Neural progenitor cell (in vitro differentiated cells): ENCODE measurements at regions not wholly inside any gene's neighbourhood (a gene's known extent, or its start where the extent isn't known, plus 50 kb on each side); places are given as distances from the start of the nearest gene placed in this dataset.

Experiments
- DNase-seq: peaks from one replicate; pipeline ENCODE4 v3.0.0-alpha.2; 2016; ENCODE audit warnings: low spot score
- H2AFZ ChIP-seq: fragments of 200-600 bp; sonication (generic); replicated peaks from 2 replicates; pipeline ENCODE4 v1.6.1; 2016; ENCODE audit warnings: antibody characterized with exemption
- H3F3A ChIP-seq: fragments of 200-600 bp; sonication (generic); 2 replicates; pipeline ENCODE4 v1.6.1; 2016; ENCODE audit warnings: antibody characterized with exemption, low read depth
- H3K27ac ChIP-seq: fragments of 200-600 bp; sonication (generic); 2 replicates; pipeline ENCODE4 v1.5.1; 2016; ENCODE audit warnings: mild to moderate bottlenecking
- H3K27me3 ChIP-seq: fragments of 200-600 bp; sonication (generic); 2 replicates; pipeline ENCODE4 v1.6.1; 2016; ENCODE audit warnings: mild to moderate bottlenecking, moderate library complexity
- H3K36me3 ChIP-seq: fragments of 200-600 bp; sonication (generic); 2 replicates; pipeline ENCODE4 v1.5.1; 2016
- H3K4me1 ChIP-seq: fragments of 200-600 bp; sonication (generic); 2 replicates; pipeline ENCODE4 v1.6.1; 2016; ENCODE audit warnings: mixed run types
- H3K4me2 ChIP-seq: fragments of 200-600 bp; sonication (generic); 2 replicates; pipeline ENCODE4 v1.6.1; 2016
- H3K4me3 ChIP-seq: fragments of 200-600 bp; sonication (generic); 2 replicates; pipeline ENCODE4 v1.5.1; 2016
- H3K79me2 ChIP-seq: fragments of 200-600 bp; sonication (generic); 2 replicates; pipeline ENCODE4 v1.6.1; 2016; ENCODE audit warnings: low read depth
- H3K9ac ChIP-seq: fragments of 200-600 bp; sonication (generic); 2 replicates; pipeline ENCODE4 v1.6.1; 2016
- H3K9me3 ChIP-seq: fragments of 200-600 bp; sonication (generic); 2 replicates; pipeline ENCODE4 v1.5.1; 2016; ENCODE audit warnings: low read depth
- H4K20me1 ChIP-seq: fragments of 200-600 bp; sonication (generic); 2 replicates; pipeline ENCODE4 v1.6.1; 2016; ENCODE audit warnings: low read depth
- H3K27ac Mint-ChIP-seq: 3 replicates; pipeline ENCODE4 v1.8.0; 2021; ENCODE audit warnings: mixed read lengths
- H3K27me3 Mint-ChIP-seq: 2 replicates; pipeline ENCODE4 v1.8.0; 2022; ENCODE audit warnings: low read depth, mild to moderate bottlenecking, inconsistent platforms, moderate library complexity, mixed read lengths; ENCODE audit not compliant: insufficient read depth
- H3K36me3 Mint-ChIP-seq: 3 replicates; pipeline ENCODE4 v1.8.0; 2021; ENCODE audit warnings: mixed read lengths
- H3K4me1 Mint-ChIP-seq: 3 replicates; pipeline ENCODE4 v1.8.0; 2021; ENCODE audit warnings: mixed read lengths
- H3K4me3 Mint-ChIP-seq: 3 replicates; pipeline ENCODE4 v1.8.0; 2021; ENCODE audit warnings: mild to moderate bottlenecking, moderate library complexity, mixed read lengths
- H3K9me3 Mint-ChIP-seq: 3 replicates; pipeline ENCODE4 v1.8.0; 2020; ENCODE audit warnings: mixed read lengths
- CTCF ChIP-seq: fragments of 200-600 bp; sonication (generic); IDR thresholded peaks from 2 replicates; pipeline ENCODE4 v1.5.1; 2017; ENCODE audit warnings: antibody characterized with exemption, mild to moderate bottlenecking
- EZH2 ChIP-seq: fragments of 200-600 bp; sonication (generic); IDR thresholded peaks from 2 replicates; pipeline ENCODE4 v1.6.1; 2017; ENCODE audit warnings: antibody characterized with exemption, mild to moderate bottlenecking, moderate library complexity
- EZH2phosphoT487 ChIP-seq: fragments of 200-600 bp; sonication (generic); IDR thresholded peaks from 2 replicates; pipeline ENCODE4 v1.6.1; 2017; ENCODE audit warnings: antibody characterized with exemption

GRCh38 chr4:18675586-18676525 is 654.3 kb upstream of the LCORL start:
- Mint-ChIP-seq H3K27me3 (peaks cover 5% of the 10 kb centered on the region), H3K27ac (no peak overlapping the region), H3K4me1 (peaks cover 19% of the 10 kb centered on the region), H3K4me3 (no peak overlapping the region), H3K36me3 (peaks cover 1% of the 10 kb centered on the region), H3K9me3 (peaks cover 9% of the 10 kb centered on the region)
- Histone ChIP-seq H3K79me2 (no peaks in the 10 kb centered on the region), H4K20me1 (no peaks in the 10 kb centered on the region), H3K9ac (no peak overlapping the region), H3K27ac (no peak overlapping the region), H3K4me3 (no peak overlapping the region), H3F3A (no peaks in the 10 kb centered on the region), H2AFZ (no peak overlapping the region), H3K27me3 (no peaks in the 10 kb centered on the region), H3K9me3 (no peaks in the 10 kb centered on the region), H3K36me3 (no peaks in the 10 kb centered on the region), H3K4me1 (no peaks in the 10 kb centered on the region), H3K4me2 (no peak overlapping the region)
- TF ChIP-seq EZH2phosphoT487 (no peak), CTCF (no peak), EZH2 (no peak)
- DNase-seq: no peak

- Histone ChIP-seq H4K20me1 (no peaks in the 10 kb centered on the region), H3K79me2 (no peaks in the 10 kb centered on the region), H2AFZ (no peak overlapping the region), H3K4me1 (no peaks in the 10 kb centered on the region), H3K9me3 (no peaks in the 10 kb centered on the region), H3K27ac (no peak overlapping the region), H3K9ac (no peak overlapping the region), H3F3A (no peaks in the 10 kb centered on the region), H3K36me3 (no peaks in the 10 kb centered on the region), H3K27me3 (no peaks in the 10 kb centered on the region), H3K4me2 (no peak overlapping the region), H3K4me3 (no peak overlapping the region)
- H3K36me3 Mint-ChIP-seq: peaks cover 7% of the 10 kb centered on the region
- TF ChIP-seq EZH2: no peak
- H3K9me3 Mint-ChIP-seq: peaks cover 26% of the 10 kb centered on the region
- no peak for DNase-seq
- no peak overlapping the region for H3K4me3 Mint-ChIP-seq
- peaks cover 6% of the 10 kb centered on the region for H3K27me3 Mint-ChIP-seq
- no peak overlapping the region for H3K27ac Mint-ChIP-seq
- peaks cover 6% of the 10 kb centered on the region for H3K4me1 Mint-ChIP-seq
Observed at GRCh38 chr4:18670034-18670433, 648.5 kb upstream of the LCORL start.

GRCh38 chr4:18669390-18669789 is 647.8 kb upstream of the LCORL start:
- no peaks in the 10 kb centered on the region for H3K79me2 ChIP-seq
- no peak overlapping the region for H3K4me2 ChIP-seq
- H3K4me3 ChIP-seq: no peak overlapping the region
- peaks cover 26% of the 10 kb centered on the region for H3K9me3 Mint-ChIP-seq
- H3K9me3 ChIP-seq: no peaks in the 10 kb centered on the region
- no peak overlapping the region for H2AFZ ChIP-seq
- no peaks in the 10 kb centered on the region for H3K4me1 ChIP-seq
- no peaks in the 10 kb centered on the region for H4K20me1 ChIP-seq
- H3F3A ChIP-seq: no peaks in the 10 kb centered on the region
- peaks cover 9% of the 10 kb centered on the region for H3K4me1 Mint-ChIP-seq
- no peak overlapping the region for H3K4me3 Mint-ChIP-seq
- H3K27ac Mint-ChIP-seq: no peak overlapping the region
- no peaks in the 10 kb centered on the region for H3K36me3 ChIP-seq
- H3K27ac ChIP-seq: no peak overlapping the region
- H3K36me3 Mint-ChIP-seq: peaks cover 6% of the 10 kb centered on the region
- no peaks in the 10 kb centered on the region for H3K27me3 ChIP-seq
- no peak for DNase-seq
- no peak overlapping the region for H3K9ac ChIP-seq
- TF ChIP-seq CTCF: no peak
- TF ChIP-seq EZH2: no peak
- TF ChIP-seq EZH2phosphoT487: no peak
- H3K27me3 Mint-ChIP-seq: peaks cover 6% of the 10 kb centered on the region

DNA sequence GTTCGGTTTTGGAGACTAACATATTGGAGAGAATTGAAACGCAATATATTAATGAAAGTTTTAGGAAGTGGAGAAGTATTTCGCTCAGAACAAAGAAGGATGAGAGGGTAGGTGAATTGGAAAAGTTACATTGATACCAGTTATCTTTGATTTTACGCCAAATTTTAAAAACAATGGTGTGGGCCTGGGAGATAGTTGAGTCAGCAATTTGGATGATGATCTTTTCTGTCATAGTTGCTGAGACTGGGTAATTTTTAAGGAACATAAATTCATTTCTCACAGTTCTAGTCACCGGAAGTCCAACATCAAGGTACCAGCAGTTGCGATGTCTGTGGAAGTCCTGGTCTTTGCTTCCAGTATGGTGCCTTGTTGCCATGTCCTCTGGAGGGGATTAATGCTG is 644.8 kb upstream of the LCORL start:
- Mint-ChIP-seq H3K9me3 (peaks cover 28% of the 10 kb centered on the region), H3K27ac (no peak overlapping the region), H3K27me3 (peaks cover 11% of the 10 kb centered on the region), H3K4me1 (peaks cover 17% of the 10 kb centered on the region), H3K36me3 (peaks cover 6% of the 10 kb centered on the region), H3K4me3 (no peak overlapping the region)
- Histone ChIP-seq H3K9me3 (no peaks in the 10 kb centered on the region), H3K27ac (no peak overlapping the region), H3K9ac (no peak overlapping the region), H4K20me1 (no peaks in the 10 kb centered on the region), H3F3A (no peaks in the 10 kb centered on the region), H3K4me2 (no peak overlapping the region), H3K4me3 (no peak overlapping the region), H2AFZ (no peak overlapping the region), H3K36me3 (no peaks in the 10 kb centered on the region), H3K79me2 (no peaks in the 10 kb centered on the region), H3K27me3 (no peaks in the 10 kb centered on the region), H3K4me1 (no peaks in the 10 kb centered on the region)
- DNase-seq: no peak
- no peak for TF ChIP-seq CTCF
- TF ChIP-seq EZH2phosphoT487: no peak
- no peak for TF ChIP-seq EZH2
